SH-SY5Y (cell line): ENCODE measurements at regions not wholly inside any gene's neighbourhood (a gene's known extent, or its start where the extent isn't known, plus 50 kb on each side); places are given as distances from the start of the nearest gene placed in this dataset.

ENCODE experiments used
- GATA2 ChIP-seq: IDR thresholded peaks from 2 replicates; pipeline ENCODE4 v1.6.1; 2011; ENCODE audit warnings: mild to moderate bottlenecking, low read depth, low read length
- GATA3 ChIP-seq: IDR thresholded peaks from 2 replicates; pipeline ENCODE4 v1.6.1; 2011; ENCODE audit warnings: low read depth, mild to moderate bottlenecking, low read length, moderate library complexity

DNA sequence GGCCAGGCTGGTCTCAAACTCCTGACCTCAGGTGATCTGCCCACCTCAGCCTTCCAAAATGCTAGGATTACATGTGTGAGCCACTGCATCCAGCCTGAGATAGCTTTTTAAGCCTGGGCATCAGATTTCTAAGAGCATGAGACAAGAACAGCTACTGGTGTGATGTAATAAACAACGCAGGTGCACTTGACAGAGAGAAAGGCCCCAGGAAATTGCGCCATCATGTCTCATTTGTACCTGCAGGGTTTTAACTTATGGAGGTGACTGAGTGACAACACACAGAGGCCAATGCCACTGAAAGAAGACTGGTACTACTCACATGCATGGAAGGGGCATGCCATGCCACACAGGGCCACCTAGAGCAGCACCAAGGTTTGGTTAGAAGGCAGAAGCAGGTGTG, 209.4 kb downstream of the SP3 start:
- no peak for TF ChIP-seq GATA2
- no peak for TF ChIP-seq GATA3
